Testis (tissue), 2 donors: ENCODE measurements at regions not wholly inside any gene's neighbourhood (a gene's known extent, or its start where the extent isn't known, plus 50 kb on each side); places are given as distances from the start of the nearest gene placed in this dataset.
A peak's percentile ranks its signal among the peaks of the same experiment; 100 is the strongest.

Experiments
- DNase-seq: peaks from one replicate; pipeline ENCODE4 v3.0.0-alpha.2; 2019
- H3K27ac ChIP-seq, 2 donors: fragments of 200-600 bp; sonication (generic); one replicate each; pipeline ENCODE4 v1.5.1; 2019
- H3K27me3 ChIP-seq: fragments of 200-600 bp; sonication (generic); one replicate; pipeline ENCODE4 v1.5.1; 2019
- H3K36me3 ChIP-seq: fragments of 200-600 bp; sonication (generic); one replicate; pipeline ENCODE4 v1.5.1; 2017; ENCODE audit warnings: low read depth; ENCODE audit errors: missing control alignments
- H3K4me1 ChIP-seq: fragments of 200-600 bp; sonication (generic); one replicate; pipeline ENCODE4 v1.5.1; 2019
- H3K4me3 ChIP-seq, 2 donors: fragments of 200-600 bp; sonication (generic); one replicate each; pipeline ENCODE4 v1.5.1; 2017 to 2019
- H3K9me3 ChIP-seq: fragments of 200-600 bp; sonication (generic); one replicate; pipeline ENCODE4 v1.5.1; 2017
- POLR2A ChIP-seq: fragments of 450-650 bp; IDR thresholded peaks from one replicate; pipeline ENCODE4 v1.6.1; 2017; ENCODE audit warnings: antibody characterized with exemption, mild to moderate bottlenecking, moderate library complexity
- WGBS, 2 donors: methylation state at CpG; one replicate each; pipeline ENCODE4 v1.1.5; 2018; 5-methylcytosine and 5-hydroxymethylcytosine counted together
- intact Hi-C: fragments of 100-400 bp; cut with DNase I; formaldehyde crosslinking; loops from one replicate; pipeline ENCODE4 v1.15.1; 2023; ENCODE audit warnings: low total_unique reads
- TF ChIP-seq, protein P1 (sequence below), 3 experiments: fragments of 450-650 bp in 2 of 3; fragments of 200-600 bp in 1 of 3; sonication (generic) in 1 of 3; IDR thresholded peaks; one replicate each; pipeline ENCODE4 v1.5.1; 2016 to 2019; ENCODE audit warnings: antibody characterized with exemption in 3 of 3, mild to moderate bottlenecking in 2 of 3, moderate library complexity in 1 of 3

DNA sequence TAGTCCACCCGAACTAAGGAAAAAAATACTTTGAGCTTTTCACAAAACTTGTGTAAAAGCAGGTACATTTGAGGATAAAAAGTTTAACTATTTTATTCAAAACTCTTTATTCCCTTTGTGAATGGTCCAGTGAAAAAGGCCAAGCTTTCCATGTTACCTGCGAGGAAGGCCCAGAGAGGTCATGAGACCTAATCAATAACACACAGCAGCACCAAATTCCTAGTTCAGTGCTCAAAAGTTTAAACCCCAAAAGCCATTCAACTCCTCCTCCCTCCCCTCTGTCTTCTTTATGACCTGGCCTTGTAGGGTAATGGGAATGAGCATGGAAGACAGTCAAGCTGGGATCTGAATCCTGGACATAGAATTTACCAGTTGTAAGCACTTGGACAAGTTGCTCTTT, 151.9 kb upstream of the FGGY start:
- TF ChIP-seq, protein P1, sequence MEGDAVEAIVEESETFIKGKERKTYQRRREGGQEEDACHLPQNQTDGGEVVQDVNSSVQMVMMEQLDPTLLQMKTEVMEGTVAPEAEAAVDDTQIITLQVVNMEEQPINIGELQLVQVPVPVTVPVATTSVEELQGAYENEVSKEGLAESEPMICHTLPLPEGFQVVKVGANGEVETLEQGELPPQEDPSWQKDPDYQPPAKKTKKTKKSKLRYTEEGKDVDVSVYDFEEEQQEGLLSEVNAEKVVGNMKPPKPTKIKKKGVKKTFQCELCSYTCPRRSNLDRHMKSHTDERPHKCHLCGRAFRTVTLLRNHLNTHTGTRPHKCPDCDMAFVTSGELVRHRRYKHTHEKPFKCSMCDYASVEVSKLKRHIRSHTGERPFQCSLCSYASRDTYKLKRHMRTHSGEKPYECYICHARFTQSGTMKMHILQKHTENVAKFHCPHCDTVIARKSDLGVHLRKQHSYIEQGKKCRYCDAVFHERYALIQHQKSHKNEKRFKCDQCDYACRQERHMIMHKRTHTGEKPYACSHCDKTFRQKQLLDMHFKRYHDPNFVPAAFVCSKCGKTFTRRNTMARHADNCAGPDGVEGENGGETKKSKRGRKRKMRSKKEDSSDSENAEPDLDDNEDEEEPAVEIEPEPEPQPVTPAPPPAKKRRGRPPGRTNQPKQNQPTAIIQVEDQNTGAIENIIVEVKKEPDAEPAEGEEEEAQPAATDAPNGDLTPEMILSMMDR (IDR thresholded peaks at IDR 0.05): no peak
- no peak for TF ChIP-seq POLR2A
- peaks cover 3% of the 10 kb centered on the region for H3K4me1 ChIP-seq
- H3K27ac ChIP-seq: no peak overlapping the region
- H3K4me3 ChIP-seq: no peak overlapping the region
- H3K9me3 ChIP-seq: no peaks in the 10 kb centered on the region
- H3K27me3 ChIP-seq: no peaks in the 10 kb centered on the region
- intact Hi-C loops: no loop called here
- H3K36me3 ChIP-seq: no peaks in the 10 kb centered on the region
- WGBS, 2 donors: 93% methylated on average over 2 of the region's 2 CpGs
- no peak for DNase-seq

DNA sequence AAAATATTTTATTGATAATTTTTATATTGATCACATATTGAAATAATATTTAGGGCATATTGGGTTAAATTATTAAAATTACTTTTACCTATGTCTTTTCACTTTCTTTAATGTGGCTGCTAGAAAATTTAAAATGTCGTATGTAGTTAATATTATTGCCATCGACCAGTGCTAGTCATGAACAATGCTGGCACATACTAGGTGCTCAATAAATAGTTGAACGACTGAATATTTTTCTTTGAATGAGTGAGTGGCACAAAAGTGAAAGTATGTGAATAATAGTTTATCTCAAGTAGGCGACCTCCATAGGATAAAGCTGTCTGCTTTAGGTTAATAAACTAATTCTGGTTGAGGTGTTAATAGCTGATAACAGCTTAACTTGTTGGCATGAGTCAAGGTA, 150.8 kb upstream of the FGGY start:
- Histone ChIP-seq H3K36me3 (no peaks in the 10 kb centered on the region), H3K4me1 (peaks cover 8% of the 10 kb centered on the region), H3K27me3 (no peaks in the 10 kb centered on the region), H3K9me3 (no peaks in the 10 kb centered on the region), H3K4me3 (peak overlapping the region in 1 of 2 donors; percentile 57), H3K27ac (no peak overlapping the region)
- TF ChIP-seq POLR2A: no peak
- TF ChIP-seq, protein P1 (IDR thresholded peaks at IDR 0.05): no peak
- intact Hi-C loops: no loop called here
- 57 to 74% methylated on average over 4 of the region's 4 CpGs for WGBS, 2 donors
- DNase-seq: no peak

DNA sequence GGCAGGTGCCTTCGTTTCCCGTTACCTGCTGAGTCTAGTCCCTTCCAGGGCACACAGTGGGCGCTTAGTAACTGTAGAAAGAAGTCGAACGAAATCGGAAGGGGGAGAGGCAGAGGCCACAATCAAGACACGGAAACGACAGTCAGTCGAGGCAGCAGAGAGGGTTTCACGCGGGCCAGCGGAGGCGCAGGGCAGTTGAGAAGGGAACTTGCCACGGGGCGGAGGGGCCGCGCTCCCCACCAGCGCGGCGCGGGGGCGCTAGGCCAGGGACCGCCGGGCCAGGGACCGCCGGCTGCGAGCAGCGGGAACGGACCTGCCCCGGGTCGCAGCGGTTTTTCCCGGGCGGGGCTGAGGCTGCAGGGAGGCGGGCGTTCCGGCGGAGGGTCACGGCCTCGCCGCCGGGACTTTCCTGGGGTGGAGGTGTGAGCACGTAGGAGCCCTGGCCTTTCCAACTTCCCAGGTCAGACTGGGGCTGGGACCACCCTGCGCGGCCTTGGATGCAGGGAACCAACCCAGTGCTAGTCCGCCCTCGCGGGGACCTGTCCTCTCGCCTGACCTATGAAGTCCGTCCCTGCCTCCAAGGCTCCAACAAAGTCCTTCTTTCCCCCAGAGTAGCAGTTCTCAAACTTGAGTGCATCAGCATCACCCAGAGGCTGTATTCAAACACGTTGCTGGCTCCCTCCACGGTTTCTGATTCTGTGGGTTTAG, 150.1 kb upstream of the FGGY start:
- Histone ChIP-seq H3K4me1 (peaks cover 10% of the 10 kb centered on the region), H3K27me3 (no peaks in the 10 kb centered on the region), H3K36me3 (no peaks in the 10 kb centered on the region), H3K4me3 (peak overlapping the region; percentile 53 to 57), H3K9me3 (no peaks in the 10 kb centered on the region), H3K27ac (peak overlapping the region in 1 of 2 donors; percentile 62)
- WGBS, 2 donors: 1 to 6% methylated on average over 18 to 34 of the region's 52 CpGs
- intact Hi-C loops: no loop called here
- DNase-seq: peak; percentile 56
- TF ChIP-seq, protein P1 (IDR thresholded peaks at IDR 0.05): no peak
- TF ChIP-seq POLR2A: no peak

DNA sequence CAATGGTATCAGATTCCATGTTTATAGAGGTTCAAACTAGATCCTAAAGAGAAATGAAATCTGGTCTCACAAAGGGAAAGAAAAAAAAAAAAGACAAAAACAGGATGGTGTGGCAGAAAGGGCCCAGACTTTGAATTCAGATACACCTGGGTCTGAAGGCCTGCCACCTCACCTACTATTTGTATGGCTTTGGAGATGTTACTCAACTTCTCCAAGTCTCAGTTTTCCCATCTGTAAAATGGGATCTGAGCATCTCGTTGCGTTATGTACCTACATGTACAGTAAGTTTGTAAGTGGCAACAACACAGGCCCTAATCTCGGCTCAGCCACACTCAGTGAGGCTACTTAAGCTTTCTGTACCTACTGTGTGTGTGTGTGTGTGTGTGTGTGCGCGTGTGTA, 147.5 kb upstream of the FGGY start:
- H3K4me1 ChIP-seq: peaks cover 10% of the 10 kb centered on the region
- DNase-seq: no peak
- H3K4me3 ChIP-seq: no peak overlapping the region
- H3K27ac ChIP-seq: no peak overlapping the region
- intact Hi-C loops: no loop called here
- H3K36me3 ChIP-seq: no peaks in the 10 kb centered on the region
- 95% methylated on average over 5 of the region's 5 CpGs for WGBS, 2 donors
- no peak for TF ChIP-seq POLR2A
- TF ChIP-seq, protein P1 (IDR thresholded peaks at IDR 0.05): no peak
- no peaks in the 10 kb centered on the region for H3K9me3 ChIP-seq
- H3K27me3 ChIP-seq: no peaks in the 10 kb centered on the region
